CD4-positive, alpha-beta T cell (primary cell): ENCODE measurements at regions not wholly inside any gene's neighbourhood (a gene's known extent, or its start where the extent isn't known, plus 50 kb on each side); places are given as distances from the start of the nearest gene placed in this dataset.

Source experiments
- ATAC-seq: fragments of 200-7000 bp; cut with Tn5 transposase; one replicate; pipeline ENCODE4 v1.10.0; 2022; ENCODE audit warnings: mild to moderate bottlenecking; ENCODE audit not compliant: poor library complexity
- CTCF ChIA-PET: fragments of 350-600 bp; sonication (Branson Sonifier 250); formaldehyde crosslinking; loops from one replicate; lab custom pipeline; 2021; ENCODE audit warnings: antibody characterized with exemption, inconsistent platforms; lab: Charles Lee
- POLR2A ChIA-PET: fragments of 350-600 bp; sonication (Branson Sonifier 250); formaldehyde crosslinking; loops from one replicate; lab custom pipeline; 2021; ENCODE audit warnings: antibody characterized with exemption, inconsistent platforms; lab: Charles Lee
- DNase-seq, 14 experiments: peaks; one replicate each; pipeline ENCODE4 v3.0.0-alpha.2; 2013 to 2020; ENCODE audit warnings: mixed read lengths in 2 of 14
- H3K27ac ChIP-seq, 2 donors: one replicate each; pipeline versions ENCODE4 v1.5.1 to v1.7.0; 2013; ENCODE audit warnings: low read length in 2 of 2, low read depth in 1 of 2, mild to moderate bottlenecking in 1 of 2
- H3K27me3 ChIP-seq, 2 experiments: 1 replicate in 1 of 2; 2 replicates in 1 of 2; pipeline versions ENCODE4 v1.6.1 to v1.7.0; 2013; ENCODE audit warnings: low read length in 2 of 2, control low read depth in 1 of 2, mild to moderate bottlenecking in 1 of 2, moderate library complexity in 1 of 2; ENCODE audit not compliant: insufficient read depth in 2 of 2, control insufficient read depth in 1 of 2
- H3K36me3 ChIP-seq: one replicate; pipeline ENCODE4 v1.6.1; 2013; ENCODE audit warnings: low read length, control low read depth; ENCODE audit not compliant: insufficient read depth
- H3K4me1 ChIP-seq: one replicate; pipeline ENCODE4 v1.6.1; 2013; ENCODE audit warnings: low read length, control low read depth; ENCODE audit not compliant: insufficient read depth
- H3K4me3 ChIP-seq: one replicate; pipeline ENCODE4 v1.5.1; 2013; ENCODE audit warnings: mild to moderate bottlenecking, low read length, moderate library complexity
- H3K9me3 ChIP-seq, 2 experiments: 1 replicate in 1 of 2; 2 replicates in 1 of 2; pipeline versions ENCODE4 v1.6.1 to v1.7.0; 2013; ENCODE audit warnings: low read length in 2 of 2, mild to moderate bottlenecking in 2 of 2, control low read depth in 1 of 2, moderate library complexity in 1 of 2; ENCODE audit not compliant: control insufficient read depth in 1 of 2, insufficient read depth in 1 of 2
- H3K27ac Mint-ChIP-seq: one replicate; pipeline ENCODE4 v1.8.0; 2020; ENCODE audit warnings: mixed read lengths
- H3K27me3 Mint-ChIP-seq: one replicate; pipeline ENCODE4 v1.8.0; 2021; ENCODE audit warnings: mixed read lengths
- H3K36me3 Mint-ChIP-seq: one replicate; pipeline ENCODE4 v1.8.0; 2021; ENCODE audit warnings: low read depth, mixed read lengths
- H3K4me1 Mint-ChIP-seq: one replicate; pipeline ENCODE4 v1.8.0; 2021; ENCODE audit warnings: low read depth, mixed read lengths
- H3K4me3 Mint-ChIP-seq: one replicate; pipeline ENCODE4 v1.8.0; 2020; ENCODE audit warnings: mild to moderate bottlenecking, mixed read lengths
- H3K9me3 Mint-ChIP-seq: one replicate; pipeline ENCODE4 v1.8.0; 2020; ENCODE audit warnings: mixed read lengths
- intact Hi-C, 2 experiments: fragments of 100-400 bp; cut with DNase I in 1 of 2; cut with micrococcal nuclease in 1 of 2; formaldehyde crosslinking; loops; one replicate each; pipeline versions ENCODE4 v1.15.1 to v1.9.0; 2023 to 2025; cut with DNase I, micrococcal nuclease
- TF ChIP-seq, protein P1 (sequence below): fragments of 200-600 bp; IDR thresholded peaks from one replicate; pipeline ENCODE4 v1.8.0; 2022; ENCODE audit warnings: antibody characterized with exemption, mild to moderate bottlenecking

DNA sequence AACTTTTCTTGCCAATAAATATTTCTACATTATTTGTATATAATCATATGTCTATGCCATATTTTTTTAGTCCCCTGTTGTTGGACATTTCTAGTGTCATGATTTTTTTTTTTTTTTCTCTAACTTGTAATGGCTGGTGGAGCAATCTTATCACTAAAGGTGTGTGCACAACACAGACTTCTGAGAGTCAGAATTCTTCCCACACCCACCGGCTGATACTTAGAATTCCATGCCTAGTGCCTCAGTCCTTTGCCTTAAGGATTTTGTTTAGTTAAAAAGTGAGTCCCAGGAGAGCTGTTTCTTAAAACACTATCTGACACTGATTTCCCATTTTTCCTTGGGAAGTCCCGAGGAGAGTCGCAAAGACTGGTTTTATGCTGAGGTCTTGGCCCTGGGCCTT is 87.7 kb upstream of the BARX2 start:
- Histone ChIP-seq H3K4me1 (no peaks in the 10 kb centered on the region), H3K27me3 (peaks cover 0 to 16% of the 10 kb centered on the region in 2 experiments), H3K9me3 (no peaks in the 10 kb centered on the region), H3K4me3 (no peak overlapping the region), H3K27ac (no peak overlapping the region), H3K36me3 (no peaks in the 10 kb centered on the region)
- Mint-ChIP-seq H3K4me3 (no peak overlapping the region), H3K27me3 (peaks cover 18% of the 10 kb centered on the region), H3K36me3 (no peaks in the 10 kb centered on the region), H3K4me1 (peaks cover 6% of the 10 kb centered on the region), H3K27ac (no peak overlapping the region), H3K9me3 (no peaks in the 10 kb centered on the region)
- POLR2A ChIA-PET, result no interaction called here
- DNase-seq (no peak), ATAC-seq (no peak)
- TF ChIP-seq, protein P1, sequence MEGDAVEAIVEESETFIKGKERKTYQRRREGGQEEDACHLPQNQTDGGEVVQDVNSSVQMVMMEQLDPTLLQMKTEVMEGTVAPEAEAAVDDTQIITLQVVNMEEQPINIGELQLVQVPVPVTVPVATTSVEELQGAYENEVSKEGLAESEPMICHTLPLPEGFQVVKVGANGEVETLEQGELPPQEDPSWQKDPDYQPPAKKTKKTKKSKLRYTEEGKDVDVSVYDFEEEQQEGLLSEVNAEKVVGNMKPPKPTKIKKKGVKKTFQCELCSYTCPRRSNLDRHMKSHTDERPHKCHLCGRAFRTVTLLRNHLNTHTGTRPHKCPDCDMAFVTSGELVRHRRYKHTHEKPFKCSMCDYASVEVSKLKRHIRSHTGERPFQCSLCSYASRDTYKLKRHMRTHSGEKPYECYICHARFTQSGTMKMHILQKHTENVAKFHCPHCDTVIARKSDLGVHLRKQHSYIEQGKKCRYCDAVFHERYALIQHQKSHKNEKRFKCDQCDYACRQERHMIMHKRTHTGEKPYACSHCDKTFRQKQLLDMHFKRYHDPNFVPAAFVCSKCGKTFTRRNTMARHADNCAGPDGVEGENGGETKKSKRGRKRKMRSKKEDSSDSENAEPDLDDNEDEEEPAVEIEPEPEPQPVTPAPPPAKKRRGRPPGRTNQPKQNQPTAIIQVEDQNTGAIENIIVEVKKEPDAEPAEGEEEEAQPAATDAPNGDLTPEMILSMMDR, result no peak
- CTCF ChIA-PET, result no interaction called here
- intact Hi-C loops, result loop anchor here in 1 of 2 experiments (10.0 kb wide), 1 partner anchor 717 kb away; the partner anchor contains the start of gene PRDM10

DNA sequence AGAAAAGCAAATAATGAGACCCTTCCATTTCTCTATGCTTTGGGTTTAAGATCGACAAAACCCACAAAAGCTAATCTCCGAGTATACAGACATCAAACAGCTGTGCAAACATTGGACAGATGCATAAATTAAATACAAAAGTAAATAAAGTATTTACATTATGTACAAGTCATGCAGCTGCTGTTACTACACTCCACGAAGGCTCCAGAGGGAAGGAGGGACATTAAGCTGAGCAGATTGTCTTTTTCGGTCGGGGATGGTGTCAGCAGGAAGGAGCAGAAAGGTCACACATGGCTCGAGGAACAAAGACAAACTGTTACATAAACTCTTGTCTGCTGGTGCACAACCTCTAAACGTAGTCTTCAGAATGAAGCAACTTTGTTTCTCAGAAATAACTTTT is 88.8 kb upstream of the BARX2 start:
- no peaks in the 10 kb centered on the region for H3K36me3 Mint-ChIP-seq
- peaks cover 18% of the 10 kb centered on the region for H3K27me3 Mint-ChIP-seq
- no peak overlapping the region for H3K27ac Mint-ChIP-seq
- Histone ChIP-seq H3K27ac (no peak overlapping the region), H3K4me1 (no peaks in the 10 kb centered on the region), H3K36me3 (no peaks in the 10 kb centered on the region), H3K27me3 (peaks cover 0 to 16% of the 10 kb centered on the region in 2 experiments), H3K9me3 (no peaks in the 10 kb centered on the region), H3K4me3 (no peak overlapping the region)
- CTCF ChIA-PET, result no interaction called here
- peaks cover 9% of the 10 kb centered on the region for H3K4me1 Mint-ChIP-seq
- no peak for DNase-seq
- no peak overlapping the region for H3K4me3 Mint-ChIP-seq
- ATAC-seq, result no peak
- H3K9me3 Mint-ChIP-seq, result no peaks in the 10 kb centered on the region
- TF ChIP-seq, protein P1, result no peak
- intact Hi-C loops, result loop anchor here in 1 of 2 experiments (10.0 kb wide), 1 partner anchor 718 kb away; the partner anchor contains the start of gene PRDM10
- POLR2A ChIA-PET, result no interaction called here

DNA sequence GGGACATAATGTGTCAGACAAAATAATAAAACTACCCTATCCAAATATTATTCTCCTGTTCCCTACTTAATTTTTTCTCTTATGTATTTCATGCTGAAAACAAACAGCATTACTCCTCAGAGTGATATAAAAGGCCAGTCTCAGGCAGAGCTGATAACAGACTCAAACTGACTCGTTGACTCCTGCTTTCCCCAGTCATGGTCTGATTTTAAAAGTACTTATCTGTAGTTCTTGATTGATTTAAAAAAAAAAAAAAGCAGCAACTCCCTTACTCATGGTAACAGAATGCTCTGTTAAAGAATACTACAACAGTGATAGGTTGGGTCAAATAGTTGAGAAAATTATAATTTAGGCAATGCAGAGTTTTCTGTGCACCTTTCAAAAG is 90.3 kb upstream of the BARX2 start:
- Histone ChIP-seq H3K27me3 (peaks cover 0 to 16% of the 10 kb centered on the region in 2 experiments), H3K4me3 (no peak overlapping the region), H3K4me1 (peaks cover 1% of the 10 kb centered on the region), H3K36me3 (no peaks in the 10 kb centered on the region), H3K9me3 (no peaks in the 10 kb centered on the region), H3K27ac (no peak overlapping the region)
- ChIA-PET CTCF (no interaction called here), POLR2A (no interaction called here)
- no peaks in the 10 kb centered on the region for H3K9me3 Mint-ChIP-seq
- H3K4me3 Mint-ChIP-seq, result no peak overlapping the region
- no peak for DNase-seq
- H3K4me1 Mint-ChIP-seq, result peaks cover 17% of the 10 kb centered on the region
- H3K27me3 Mint-ChIP-seq, result peaks cover 18% of the 10 kb centered on the region
- no peaks in the 10 kb centered on the region for H3K36me3 Mint-ChIP-seq
- ATAC-seq, result no peak
- TF ChIP-seq, protein P1, result no peak
- intact Hi-C loops, result loop anchor here in 1 of 2 experiments (10.0 kb wide), 1 partner anchor 719 kb away; the partner anchor contains the start of gene PRDM10
- no peak overlapping the region for H3K27ac Mint-ChIP-seq
